DMS53 treated with DMSO at 0.1 percent for 48 hours (cell line): ENCODE measurements at regions not wholly inside any gene's neighbourhood (a gene's known extent, or its start where the extent isn't known, plus 50 kb on each side); places are given as distances from the start of the nearest gene placed in this dataset.
"Not testable (repeated sequence)": the region's sequence is repeated elsewhere in the genome, so short reads cannot be mapped to it uniquely, and the experiment has no call there.

Experiments
- DNase-seq: peaks from one replicate; lab custom pipeline; 2025; ENCODE audit not compliant: unreplicated experiment; lab: John Stamatoyannopoulos, UW

GRCh38 chr1:198932351-198932991 lies 293.6 kb downstream of the PTPRC start:
- DNase-seq, result peak; percentile 81

GRCh38 chr1:198933515-198934222 lies 294.8 kb downstream of the PTPRC start:
- no peak for DNase-seq

- no peak for DNase-seq
Observed at GRCh38 chr1:198934426-198934825, 295.6 kb downstream of the PTPRC start.

- peak; percentile 84 for DNase-seq
Observed at GRCh38 chr1:198934901-198935305, 296.1 kb downstream of the PTPRC start.

GRCh38 chr1:198935306-198935921 lies 296.6 kb downstream of the PTPRC start:
- DNase-seq, result peak; percentile 97

GRCh38 chr1:198936371-198937083 lies 297.7 kb downstream of the PTPRC start:
- peak; percentile 60 for DNase-seq

- peak; percentile 98 for DNase-seq
Observed at GRCh38 chr1:198937231-198938031, 298.6 kb downstream of the PTPRC start.

GRCh38 chr1:198939286-198939685 lies 300.4 kb downstream of the PTPRC start:
- peak; percentile 53 for DNase-seq

GRCh38 chr1:198939956-198940355 lies 301.1 kb downstream of the PTPRC start:
- no peak for DNase-seq

- no peak for DNase-seq
Observed at GRCh38 chr1:198942466-198942865, 303.6 kb downstream of the PTPRC start.

- DNase-seq, result no peak
Observed at GRCh38 chr1:198943484-198944187, 304.8 kb downstream of the PTPRC start.

GRCh38 chr1:198947456-198947855 lies 308.6 kb downstream of the PTPRC start:
- no peak for DNase-seq

- DNase-seq, result no peak
Observed at GRCh38 chr1:198948895-198949659, 310.2 kb downstream of the PTPRC start.

- DNase-seq, result no peak
Observed at GRCh38 chr1:198950036-198950435, 311.2 kb downstream of the PTPRC start.

- DNase-seq, result no peak
Observed at GRCh38 chr1:198955085-198955484, 316.2 kb downstream of the PTPRC start.

- DNase-seq, result no peak
Observed at GRCh38 chr1:198957044-198957443, 318.2 kb downstream of the PTPRC start.

GRCh38 chr1:198959032-198959431 lies 320.2 kb downstream of the PTPRC start:
- DNase-seq, result no peak

- no peak for DNase-seq
Observed at GRCh38 chr1:198959676-198960075, 320.8 kb downstream of the PTPRC start.

- DNase-seq, result not testable (repeated sequence)
Observed at GRCh38 chr1:198963796-198964195, 325.0 kb downstream of the PTPRC start.
